ENCODE measurements at regions not wholly inside any gene's neighbourhood (a gene's known extent, or its start where the extent isn't known, plus 50 kb on each side); places are given as distances from the start of the nearest gene placed in this dataset.

DNA sequence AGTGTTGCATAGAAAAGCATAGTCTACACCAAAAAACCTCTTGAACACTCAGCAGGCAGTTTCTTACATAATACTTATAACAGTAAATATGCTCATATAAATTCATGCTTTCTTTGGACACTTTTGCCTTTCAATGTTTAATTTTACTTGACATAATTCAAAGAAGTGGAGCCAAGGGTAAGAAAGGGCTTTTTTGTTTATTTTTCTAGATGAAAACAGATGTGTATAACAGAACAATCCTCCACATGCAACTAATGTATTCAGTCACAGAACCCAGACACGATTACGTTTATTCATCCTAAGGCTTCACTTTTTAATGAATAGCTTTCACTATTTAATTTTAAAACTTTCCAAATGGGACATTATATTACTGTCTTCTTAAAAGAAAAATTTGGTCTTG is 58.0 kb upstream of the PTPN13 start:
- DNase-seq (ENCODE audit: extremely low read depth, low read depth) = no peak
- no peak overlapping the region for H3K4me3 ChIP-seq (replicated peaks; ENCODE audit: low read depth, low read length)
- TF ChIP-seq, protein P1, sequence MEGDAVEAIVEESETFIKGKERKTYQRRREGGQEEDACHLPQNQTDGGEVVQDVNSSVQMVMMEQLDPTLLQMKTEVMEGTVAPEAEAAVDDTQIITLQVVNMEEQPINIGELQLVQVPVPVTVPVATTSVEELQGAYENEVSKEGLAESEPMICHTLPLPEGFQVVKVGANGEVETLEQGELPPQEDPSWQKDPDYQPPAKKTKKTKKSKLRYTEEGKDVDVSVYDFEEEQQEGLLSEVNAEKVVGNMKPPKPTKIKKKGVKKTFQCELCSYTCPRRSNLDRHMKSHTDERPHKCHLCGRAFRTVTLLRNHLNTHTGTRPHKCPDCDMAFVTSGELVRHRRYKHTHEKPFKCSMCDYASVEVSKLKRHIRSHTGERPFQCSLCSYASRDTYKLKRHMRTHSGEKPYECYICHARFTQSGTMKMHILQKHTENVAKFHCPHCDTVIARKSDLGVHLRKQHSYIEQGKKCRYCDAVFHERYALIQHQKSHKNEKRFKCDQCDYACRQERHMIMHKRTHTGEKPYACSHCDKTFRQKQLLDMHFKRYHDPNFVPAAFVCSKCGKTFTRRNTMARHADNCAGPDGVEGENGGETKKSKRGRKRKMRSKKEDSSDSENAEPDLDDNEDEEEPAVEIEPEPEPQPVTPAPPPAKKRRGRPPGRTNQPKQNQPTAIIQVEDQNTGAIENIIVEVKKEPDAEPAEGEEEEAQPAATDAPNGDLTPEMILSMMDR (IDR thresholded peaks at IDR 0.05; ENCODE audit: low read depth, low read length, missing control alignments) = no peak

DNA sequence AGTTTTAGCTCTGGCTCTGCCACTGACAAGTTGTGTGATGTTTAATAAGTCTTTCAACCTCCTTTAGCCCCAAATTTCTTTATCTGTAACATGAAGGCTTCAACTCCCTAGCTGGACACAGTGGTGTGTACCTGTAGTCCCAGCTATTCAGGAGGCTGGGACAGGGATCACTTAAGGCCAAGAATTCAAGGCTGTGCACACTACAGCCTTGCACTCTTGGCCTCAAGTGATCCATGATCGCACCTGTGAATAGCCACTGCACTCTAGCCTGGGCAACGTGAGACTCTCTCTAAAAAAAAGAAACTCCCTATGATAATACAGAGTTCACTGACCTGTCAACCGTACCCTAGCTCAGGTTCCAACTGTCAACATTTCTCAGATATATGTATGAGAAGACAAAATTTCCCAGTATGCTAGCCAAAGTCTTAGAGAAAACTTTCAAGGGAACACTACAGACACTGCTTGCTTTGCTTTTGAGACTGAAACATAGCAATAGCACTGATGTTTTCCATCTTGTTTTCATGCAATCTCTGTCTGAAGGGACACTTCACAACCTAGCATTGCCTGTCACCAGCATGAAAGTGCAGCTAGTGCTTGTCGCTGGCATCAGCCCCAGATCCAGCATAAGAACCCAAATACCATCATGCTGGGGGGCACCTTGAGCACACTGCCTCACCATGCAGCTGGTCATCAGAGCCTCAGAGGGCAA is 51.6 kb upstream of the PTPN13 start:
- DNase-seq (ENCODE audit: extremely low read depth, low read depth) = no peak
- TF ChIP-seq, protein P1 (IDR thresholded peaks at IDR 0.05; ENCODE audit: low read depth, low read length, missing control alignments) = no peak

DNA sequence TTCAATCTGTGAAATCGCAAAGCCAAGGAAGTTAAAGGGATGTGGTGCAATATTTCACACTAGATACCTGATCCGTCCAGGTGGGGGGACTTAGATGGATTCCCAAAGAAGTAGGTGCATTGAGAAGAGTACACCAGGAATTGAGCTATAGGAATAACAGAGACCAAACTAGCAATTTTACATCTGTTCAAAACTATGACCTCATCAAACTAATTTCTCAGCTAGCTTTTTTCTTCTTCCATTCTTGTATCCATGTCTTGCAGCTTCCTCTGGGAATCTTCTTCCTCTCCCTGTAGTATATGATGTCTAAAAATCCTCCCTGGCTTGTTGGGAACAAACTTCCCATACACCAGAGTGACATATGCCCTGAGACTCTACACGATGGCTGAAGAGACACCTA is 51.0 kb upstream of the PTPN13 start:
- TF ChIP-seq, protein P1 (IDR thresholded peaks at IDR 0.05; ENCODE audit: low read depth, low read length, missing control alignments) = no peak
- no peak overlapping the region for H3K4me3 ChIP-seq (replicated peaks; ENCODE audit: low read depth, low read length)
- DNase-seq (ENCODE audit: extremely low read depth, low read depth) = no peak

More for the DNA sequence above, 51.6 kb upstream of the PTPN13 start:
- H3K4me3 ChIP-seq (replicated peaks; ENCODE audit: low read depth, low read length) = no peak overlapping the region

DNA sequence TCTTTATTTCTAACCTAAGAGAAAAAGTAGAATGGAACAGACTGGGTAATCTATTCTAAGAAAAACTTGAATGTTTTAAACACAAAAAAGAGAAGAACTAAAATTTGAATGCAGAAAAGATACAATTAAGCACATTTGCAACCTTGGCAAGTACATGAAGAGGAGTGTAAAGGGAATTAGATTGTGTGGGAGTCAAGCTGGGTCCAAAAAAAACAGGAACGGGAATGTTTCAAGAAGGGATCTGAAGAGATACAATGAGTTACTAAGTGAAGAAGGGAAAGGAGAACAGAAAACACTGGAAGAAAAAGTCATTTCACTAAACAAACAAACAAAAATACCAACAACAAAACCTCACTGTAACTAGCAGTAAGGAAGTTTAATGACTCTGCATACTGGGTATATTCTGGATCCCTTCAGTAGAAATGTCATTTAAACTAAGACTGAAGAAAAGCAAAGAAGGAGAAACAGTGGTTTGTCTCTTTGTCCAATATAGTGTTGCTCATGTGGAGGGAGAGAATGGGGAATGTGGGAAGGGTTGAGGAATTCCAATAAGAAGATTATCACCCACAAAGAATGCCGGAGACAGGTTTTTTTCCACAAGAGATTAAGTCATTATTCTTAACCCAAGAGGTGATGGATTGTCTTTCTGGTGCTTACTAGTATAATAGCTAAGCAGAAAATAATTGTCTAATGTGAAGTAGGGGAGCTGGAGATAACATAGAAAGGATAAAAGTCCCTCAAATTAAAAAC is 50.4 kb upstream of the PTPN13 start:
- no peak for DNase-seq (ENCODE audit: extremely low read depth, low read depth)
- TF ChIP-seq, protein P1 (IDR thresholded peaks at IDR 0.05; ENCODE audit: low read depth, low read length, missing control alignments) = no peak
- H3K4me3 ChIP-seq (replicated peaks; ENCODE audit: low read depth, low read length) = no peak overlapping the region

DNA sequence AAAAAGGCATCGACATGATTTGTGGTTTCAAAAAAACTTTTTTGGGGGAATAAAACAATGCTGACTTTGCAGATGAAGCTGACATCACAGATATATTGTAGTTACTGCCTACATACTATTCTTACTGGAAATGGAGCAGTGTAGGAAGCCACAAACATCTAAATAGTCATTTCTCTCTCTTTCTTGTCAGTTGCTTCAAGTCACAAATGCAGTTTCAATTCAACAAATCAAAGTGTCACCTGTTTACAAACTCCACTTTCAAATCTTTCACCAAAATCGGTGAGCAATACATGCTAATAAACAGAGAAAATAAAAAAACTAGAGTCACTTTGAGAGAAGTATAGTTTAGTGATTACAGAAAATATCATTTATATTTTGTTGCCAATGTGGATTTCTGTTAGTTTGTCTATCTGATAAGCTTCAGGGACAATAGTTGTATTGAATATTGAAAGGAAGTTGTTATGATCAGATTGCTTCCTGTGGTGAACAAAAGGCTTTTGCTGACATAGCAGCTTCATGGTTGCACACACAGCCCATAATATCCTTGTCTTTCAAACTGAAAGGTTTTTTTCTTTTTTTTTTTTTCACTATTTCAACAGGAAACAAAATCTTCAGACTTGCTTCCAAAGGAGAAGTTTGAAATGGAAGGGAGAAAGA is 49.7 kb upstream of the PTPN13 start:
- TF ChIP-seq, protein P1 (IDR thresholded peaks at IDR 0.05; ENCODE audit: low read depth, low read length, missing control alignments) = no peak
- H3K4me3 ChIP-seq (replicated peaks; ENCODE audit: low read depth, low read length) = no peak overlapping the region

More for the DNA sequence above, 49.7 kb upstream of the PTPN13 start:
- DNase-seq (ENCODE audit: extremely low read depth, low read depth) = no peak
